ENCODE measurements at regions not wholly inside any gene's neighbourhood (a gene's known extent, or its start where the extent isn't known, plus 50 kb on each side); places are given as distances from the start of the nearest gene placed in this dataset.

DNA sequence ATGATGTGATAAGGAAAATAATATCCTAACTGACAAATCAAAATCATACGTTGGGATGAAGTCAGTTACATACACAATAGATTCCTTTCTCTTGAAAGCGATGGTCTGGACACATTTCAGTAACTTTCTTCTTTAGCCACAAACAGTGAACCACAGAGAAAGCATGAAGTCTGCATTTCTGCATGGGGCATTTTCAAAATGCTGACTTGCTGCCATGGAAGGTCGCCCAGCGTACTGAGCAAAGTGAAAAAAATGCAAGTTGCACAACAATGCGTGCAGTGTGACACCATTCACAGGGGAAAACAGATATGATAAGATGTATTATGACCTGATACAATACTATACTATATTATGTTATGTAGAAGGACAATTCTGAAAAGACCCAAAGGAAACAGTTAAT, 146.3 kb downstream of the SNX18 start:
- POLR2A ChIA-PET: no interaction called here
- peaks cover 7% of the 10 kb centered on the region for H3K27me3 Mint-ChIP-seq
- H3K9me3 Mint-ChIP-seq: peaks cover 17% of the 10 kb centered on the region
- H3K27ac Mint-ChIP-seq: no peak overlapping the region
- CTCF ChIA-PET: no interaction called here
- peaks cover 6% of the 10 kb centered on the region for H3K4me1 Mint-ChIP-seq
- no peak for DNase-seq
- peaks cover 7% of the 10 kb centered on the region for H3K36me3 Mint-ChIP-seq (ENCODE audit: low read depth)
- no peak overlapping the region for H3K4me3 Mint-ChIP-seq

- POLR2A ChIA-PET: no interaction called here
- no peak overlapping the region for H3K27ac Mint-ChIP-seq
- H3K36me3 Mint-ChIP-seq (ENCODE audit: low read depth): no peaks in the 10 kb centered on the region
- H3K9me3 Mint-ChIP-seq: peaks cover 4% of the 10 kb centered on the region
- DNase-seq: no peak
- H3K4me3 Mint-ChIP-seq: no peak overlapping the region
- CTCF ChIA-PET: interaction anchor here (1.1 kb wide), 1 partner anchor 13 kb away, joined by 4 read pairs; no protein-coding TSS in a partner anchor
- H3K27me3 Mint-ChIP-seq: peaks cover 4% of the 10 kb centered on the region
- H3K4me1 Mint-ChIP-seq: peaks cover 4% of the 10 kb centered on the region
These were observed 143.6 kb downstream of the SNX18 start for GRCh38 chr5:54661111-54661510.

GRCh38 chr5:54659700-54660131, 142.2 kb downstream of the SNX18 start:
- peaks cover 10% of the 10 kb centered on the region for H3K4me1 Mint-ChIP-seq
- CTCF ChIA-PET: interaction anchor here (0.9 to 1.2 kb wide), 4 partner anchors 10 to 58 kb away, joined by 3 to 5 read pairs (median 4); no protein-coding TSS in a partner anchor

GRCh38 chr5:54658010-54658409, 140.5 kb downstream of the SNX18 start:
- Mint-ChIP-seq H3K4me1 (peaks cover 22% of the 10 kb centered on the region), H3K27ac (no peak overlapping the region), H3K27me3 (no peaks in the 10 kb centered on the region), H3K36me3 (ENCODE audit: low read depth) (peaks cover 7% of the 10 kb centered on the region), H3K9me3 (peaks cover 4% of the 10 kb centered on the region), H3K4me3 (no peak overlapping the region)
- DNase-seq: no peak
- CTCF ChIA-PET: no interaction called here
- POLR2A ChIA-PET: no interaction called here

More at GRCh38 chr5:54659700-54660131, 142.2 kb downstream of the SNX18 start:
- POLR2A ChIA-PET: interaction anchor here (1.6 kb wide), 1 partner anchor 11 kb away, joined by 3 read pairs; no protein-coding TSS in a partner anchor
- Mint-ChIP-seq H3K9me3 (peaks cover 4% of the 10 kb centered on the region), H3K27ac (no peak overlapping the region), H3K36me3 (ENCODE audit: low read depth) (peaks cover 4% of the 10 kb centered on the region), H3K27me3 (peaks cover 4% of the 10 kb centered on the region), H3K4me3 (no peak overlapping the region)
- DNase-seq: no peak

GRCh38 chr5:54656261-54656728, 138.7 kb downstream of the SNX18 start:
- Mint-ChIP-seq H3K4me1 (peaks cover 20% of the 10 kb centered on the region), H3K4me3 (no peak overlapping the region), H3K36me3 (ENCODE audit: low read depth) (peaks cover 7% of the 10 kb centered on the region), H3K27ac (no peak overlapping the region), H3K27me3 (no peaks in the 10 kb centered on the region), H3K9me3 (peaks cover 4% of the 10 kb centered on the region)
- POLR2A ChIA-PET: no interaction called here
- no peak for DNase-seq
- CTCF ChIA-PET: no interaction called here

- no peak overlapping the region for H3K27ac Mint-ChIP-seq
- no peaks in the 10 kb centered on the region for H3K9me3 Mint-ChIP-seq
- peaks cover 18% of the 10 kb centered on the region for H3K4me1 Mint-ChIP-seq
- no peak overlapping the region for H3K4me3 Mint-ChIP-seq
- H3K36me3 Mint-ChIP-seq (ENCODE audit: low read depth): peaks cover 7% of the 10 kb centered on the region
- ChIA-PET CTCF (no interaction called here), POLR2A (no interaction called here)
- no peaks in the 10 kb centered on the region for H3K27me3 Mint-ChIP-seq
- DNase-seq: no peak
These were observed 138.2 kb downstream of the SNX18 start for GRCh38 chr5:54655761-54656160.

DNA sequence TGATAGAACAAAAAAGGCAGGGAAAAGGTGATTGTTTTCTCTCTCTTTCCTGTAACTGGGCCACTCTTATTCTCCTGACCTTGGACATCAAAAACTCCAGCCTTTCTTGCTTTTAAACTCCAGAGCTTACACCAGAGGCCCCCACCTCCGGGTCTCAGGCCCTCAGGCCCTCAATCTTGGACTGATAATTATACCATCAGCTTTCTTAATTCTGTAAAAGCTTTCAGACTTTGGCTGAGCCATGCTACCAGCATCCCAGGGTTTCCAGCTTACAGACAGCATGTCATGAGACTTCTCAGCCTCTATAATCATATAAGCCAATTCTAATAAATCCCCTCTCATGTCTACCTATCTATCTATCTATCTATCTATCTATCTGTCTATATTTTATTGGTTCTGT, 137.7 kb downstream of the SNX18 start:
- H3K9me3 Mint-ChIP-seq: no peaks in the 10 kb centered on the region
- POLR2A ChIA-PET: no interaction called here
- H3K27ac Mint-ChIP-seq: no peak overlapping the region
- no peaks in the 10 kb centered on the region for H3K27me3 Mint-ChIP-seq
- no peak for DNase-seq
- CTCF ChIA-PET: no interaction called here
- H3K4me3 Mint-ChIP-seq: no peak overlapping the region
- peaks cover 18% of the 10 kb centered on the region for H3K4me1 Mint-ChIP-seq
- H3K36me3 Mint-ChIP-seq (ENCODE audit: low read depth): peaks cover 7% of the 10 kb centered on the region

DNA sequence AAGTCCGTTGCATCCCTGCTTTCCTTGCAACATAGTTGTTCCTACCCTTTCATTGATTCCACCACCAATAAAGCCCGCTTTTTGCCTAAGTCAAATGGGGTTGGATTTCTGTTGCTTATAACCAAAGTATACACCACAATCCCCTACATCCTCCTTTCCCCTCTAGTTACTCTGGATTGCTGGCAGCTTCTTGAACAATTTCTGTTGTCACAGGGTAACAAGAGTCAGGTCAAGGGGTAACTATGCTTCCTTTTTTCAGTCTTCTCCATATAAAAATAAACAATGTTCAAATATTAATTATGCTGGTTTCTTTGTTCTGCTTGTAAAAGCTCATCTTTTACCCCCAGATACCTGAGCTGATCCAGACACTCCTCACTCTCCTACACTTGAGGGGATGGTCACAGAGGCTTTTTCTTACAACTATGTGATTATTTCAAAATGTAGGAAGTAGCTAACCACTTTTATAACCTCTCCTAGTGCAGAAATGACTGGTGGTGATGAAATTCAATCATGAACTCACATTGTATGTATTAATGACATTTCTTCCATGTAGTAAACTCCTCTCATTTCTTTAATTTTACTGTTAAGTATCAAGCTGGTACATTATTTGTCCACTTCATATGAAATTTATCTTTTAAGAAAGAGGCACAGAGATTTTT, 136.5 kb downstream of the SNX18 start:
- no peaks in the 10 kb centered on the region for H3K9me3 Mint-ChIP-seq
- H3K36me3 Mint-ChIP-seq (ENCODE audit: low read depth): peaks cover 7% of the 10 kb centered on the region
- CTCF ChIA-PET: interaction anchor here (0.9 kb wide), 1 partner anchor 191 kb away, joined by 4 read pairs; no protein-coding TSS in a partner anchor
- no peak overlapping the region for H3K4me3 Mint-ChIP-seq
- no peaks in the 10 kb centered on the region for H3K27me3 Mint-ChIP-seq
- H3K27ac Mint-ChIP-seq: no peak overlapping the region
- DNase-seq: no peak
- POLR2A ChIA-PET: interaction anchor here (1.2 kb wide), 1 partner anchor 19 kb away, joined by 5 read pairs; no protein-coding TSS in a partner anchor
- peaks cover 18% of the 10 kb centered on the region for H3K4me1 Mint-ChIP-seq

DNA sequence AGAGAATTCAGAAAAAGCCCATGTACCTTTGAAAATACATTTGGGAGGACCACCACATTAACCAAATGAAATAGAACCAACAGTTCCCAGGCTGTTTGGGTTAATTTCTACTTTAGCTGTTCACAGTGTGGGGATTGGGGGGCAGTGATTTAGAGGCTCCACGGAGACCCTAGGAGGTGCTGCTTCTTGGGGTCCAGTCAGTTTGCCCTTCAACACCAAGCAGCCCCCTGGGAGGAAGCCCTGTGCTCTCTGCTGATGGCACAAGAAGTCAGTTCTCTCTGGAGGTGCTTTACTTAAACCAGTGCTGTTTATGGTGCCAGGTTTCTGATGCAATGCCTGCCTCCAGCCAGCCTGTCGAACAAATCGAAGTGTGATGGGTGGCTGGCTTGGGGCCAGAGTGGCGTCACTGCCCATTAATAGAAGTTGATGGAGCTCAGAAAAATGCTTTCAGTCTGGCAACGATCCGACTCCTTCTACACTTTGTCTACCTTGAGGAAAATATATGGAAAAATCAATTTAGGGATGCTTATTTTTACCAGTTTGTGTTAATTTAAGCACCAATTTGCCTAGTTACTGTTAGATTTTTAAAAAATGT, 134.0 kb downstream of the SNX18 start:
- Mint-ChIP-seq H3K27me3 (no peaks in the 10 kb centered on the region), H3K4me3 (no peak overlapping the region), H3K9me3 (peaks cover 3% of the 10 kb centered on the region), H3K4me1 (peaks cover 38% of the 10 kb centered on the region), H3K36me3 (ENCODE audit: low read depth) (peaks cover 14% of the 10 kb centered on the region), H3K27ac (no peak overlapping the region)
- POLR2A ChIA-PET: no interaction called here
- DNase-seq: no peak
- CTCF ChIA-PET: no interaction called here

- ChIA-PET CTCF (interaction anchor here (0.9 to 1.6 kb wide), 2 partner anchors 39 to 131 kb away, joined by 4 to 5 read pairs; partner anchors contain the start of gene SNX18), POLR2A (interaction anchor here (1.2 to 2.0 kb wide), 2 partner anchors 11 to 39 kb away, joined by 3 to 10 read pairs; no protein-coding TSS in a partner anchor)
- Mint-ChIP-seq H3K4me3 (no peak overlapping the region), H3K4me1 (peaks cover 51% of the 10 kb centered on the region), H3K27me3 (no peaks in the 10 kb centered on the region), H3K27ac (no peak overlapping the region), H3K36me3 (ENCODE audit: low read depth) (peaks cover 7% of the 10 kb centered on the region), H3K9me3 (peaks cover 3% of the 10 kb centered on the region)
- DNase-seq: no peak
These were observed 131.5 kb downstream of the SNX18 start for GRCh38 chr5:54649041-54649504.

DNA sequence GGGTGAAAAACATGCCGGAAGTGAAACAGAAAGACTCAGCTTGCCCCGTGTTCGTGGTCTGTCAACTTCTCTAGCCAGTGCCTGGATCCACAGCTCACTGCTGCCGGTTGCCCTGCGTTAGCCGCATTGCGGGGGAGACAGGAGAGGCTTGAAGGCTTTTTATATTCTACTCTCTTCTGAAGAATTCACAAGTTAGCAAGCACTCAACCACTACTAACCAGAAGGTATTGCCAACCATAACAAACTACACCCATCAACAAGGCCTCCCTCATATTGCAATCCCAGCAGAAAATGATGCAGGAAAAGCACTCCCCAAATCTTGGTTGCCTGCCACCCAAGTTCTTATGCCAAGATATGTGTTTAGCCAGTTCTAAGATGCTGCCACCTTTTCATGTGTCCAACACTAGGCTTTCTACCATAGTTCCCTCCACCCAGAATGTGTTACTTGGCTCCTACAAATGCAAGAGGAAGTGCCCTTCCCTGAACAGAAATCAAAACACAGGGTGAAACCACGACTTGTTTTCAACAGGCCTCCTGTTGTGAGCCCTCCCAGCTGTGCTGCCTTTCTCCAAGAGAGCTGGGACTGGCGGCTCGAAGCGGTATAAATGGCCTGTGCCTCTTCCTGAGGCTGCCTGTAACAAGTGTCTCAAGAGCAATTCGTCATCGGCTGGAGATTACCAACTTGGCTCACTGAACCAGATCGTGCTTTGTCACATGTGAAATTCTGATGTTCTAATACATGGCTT, 129.0 kb downstream of the SNX18 start:
- H3K36me3 Mint-ChIP-seq (ENCODE audit: low read depth): peaks cover 7% of the 10 kb centered on the region
- H3K9me3 Mint-ChIP-seq: peaks cover 3% of the 10 kb centered on the region
- CTCF ChIA-PET: interaction anchor here (0.8 to 3.2 kb wide), 9 partner anchors 9 to 198 kb away, joined by 3 to 21 read pairs (median 4); partner anchors contain the start of gene SNX18
- peaks cover 55% of the 10 kb centered on the region for H3K4me1 Mint-ChIP-seq
- peak overlapping the region; percentile 59 for H3K4me3 Mint-ChIP-seq
- POLR2A ChIA-PET: interaction anchor here (0.7 to 3.6 kb wide), 12 partner anchors 8 to 199 kb away, joined by 3 to 43 read pairs (median 5); no protein-coding TSS in a partner anchor
- DNase-seq: peak; percentile 89
- peak overlapping the region; percentile 99 for H3K27ac Mint-ChIP-seq
- no peaks in the 10 kb centered on the region for H3K27me3 Mint-ChIP-seq

GRCh38 chr5:54645882-54646355, 128.4 kb downstream of the SNX18 start:
- no peak for DNase-seq
- Mint-ChIP-seq H3K4me3 (peak overlapping the region; percentile 59), H3K4me1 (peaks cover 55% of the 10 kb centered on the region), H3K27me3 (no peaks in the 10 kb centered on the region), H3K9me3 (peaks cover 3% of the 10 kb centered on the region), H3K27ac (peak overlapping the region; percentile 99), H3K36me3 (ENCODE audit: low read depth) (peaks cover 7% of the 10 kb centered on the region)
- POLR2A ChIA-PET: interaction anchor here (0.7 to 3.6 kb wide), 13 partner anchors 7 to 200 kb away, joined by 3 to 43 read pairs (median 5); no protein-coding TSS in a partner anchor
- CTCF ChIA-PET: interaction anchor here (0.8 to 3.2 kb wide), 9 partner anchors 8 to 199 kb away, joined by 3 to 21 read pairs (median 4); partner anchors contain the start of gene SNX18
